ENCODE measurements at regions not wholly inside any gene's neighbourhood (a gene's known extent, or its start where the extent isn't known, plus 50 kb on each side); places are given as distances from the start of the nearest gene placed in this dataset.

- TF ChIP-seq POLR2AphosphoS5 (IDR thresholded peaks at IDR 0.05; ENCODE audit: low read depth, low read length) (no peak), CTCF (IDR thresholded peaks at IDR 0.05) (no peak), SIN3A (IDR thresholded peaks at IDR 0.05; ENCODE audit: borderline replicate concordance, insufficient read depth, low read depth, low read length) (no peak), TCF7L2 (IDR thresholded peaks at IDR 0.05; ENCODE audit: low read depth, low read length) (no peak)
- TF ChIP-seq, protein P1, sequence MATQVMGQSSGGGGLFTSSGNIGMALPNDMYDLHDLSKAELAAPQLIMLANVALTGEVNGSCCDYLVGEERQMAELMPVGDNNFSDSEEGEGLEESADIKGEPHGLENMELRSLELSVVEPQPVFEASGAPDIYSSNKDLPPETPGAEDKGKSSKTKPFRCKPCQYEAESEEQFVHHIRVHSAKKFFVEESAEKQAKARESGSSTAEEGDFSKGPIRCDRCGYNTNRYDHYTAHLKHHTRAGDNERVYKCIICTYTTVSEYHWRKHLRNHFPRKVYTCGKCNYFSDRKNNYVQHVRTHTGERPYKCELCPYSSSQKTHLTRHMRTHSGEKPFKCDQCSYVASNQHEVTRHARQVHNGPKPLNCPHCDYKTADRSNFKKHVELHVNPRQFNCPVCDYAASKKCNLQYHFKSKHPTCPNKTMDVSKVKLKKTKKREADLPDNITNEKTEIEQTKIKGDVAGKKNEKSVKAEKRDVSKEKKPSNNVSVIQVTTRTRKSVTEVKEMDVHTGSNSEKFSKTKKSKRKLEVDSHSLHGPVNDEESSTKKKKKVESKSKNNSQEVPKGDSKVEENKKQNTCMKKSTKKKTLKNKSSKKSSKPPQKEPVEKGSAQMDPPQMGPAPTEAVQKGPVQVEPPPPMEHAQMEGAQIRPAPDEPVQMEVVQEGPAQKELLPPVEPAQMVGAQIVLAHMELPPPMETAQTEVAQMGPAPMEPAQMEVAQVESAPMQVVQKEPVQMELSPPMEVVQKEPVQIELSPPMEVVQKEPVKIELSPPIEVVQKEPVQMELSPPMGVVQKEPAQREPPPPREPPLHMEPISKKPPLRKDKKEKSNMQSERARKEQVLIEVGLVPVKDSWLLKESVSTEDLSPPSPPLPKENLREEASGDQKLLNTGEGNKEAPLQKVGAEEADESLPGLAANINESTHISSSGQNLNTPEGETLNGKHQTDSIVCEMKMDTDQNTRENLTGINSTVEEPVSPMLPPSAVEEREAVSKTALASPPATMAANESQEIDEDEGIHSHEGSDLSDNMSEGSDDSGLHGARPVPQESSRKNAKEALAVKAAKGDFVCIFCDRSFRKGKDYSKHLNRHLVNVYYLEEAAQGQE (IDR thresholded peaks at IDR 0.05; ENCODE audit: insufficient read depth in 1 of 2, low read depth in 2 of 2, low read length in 1 of 2): no peak
Observed at GRCh38 chr18:24741321-24741720, 280.9 kb downstream of the HRH4 start.
